NCI-H446 (cell line): ENCODE measurements at regions not wholly inside any gene's neighbourhood (a gene's known extent, or its start where the extent isn't known, plus 50 kb on each side); places are given as distances from the start of the nearest gene placed in this dataset.

Source experiments
- DNase-seq, 2 experiments: peaks; one replicate each; lab custom pipeline; 2025; lab: John Stamatoyannopoulos, UW

- no peak for DNase-seq
Observed at GRCh38 chr1:83725735-83726360, 273.1 kb downstream of the TTLL7 start.

GRCh38 chr1:83718338-83718737 lies 280.6 kb downstream of the TTLL7 start:
- DNase-seq, result no peak

- DNase-seq, result no peak
Observed at GRCh38 chr1:83717785-83718184, 281.1 kb downstream of the TTLL7 start.

- DNase-seq, result no peak
Observed at GRCh38 chr1:83716641-83717040, 282.3 kb downstream of the TTLL7 start.

- DNase-seq, result no peak
Observed at GRCh38 chr1:83715550-83715949, 283.4 kb downstream of the TTLL7 start.

GRCh38 chr1:83709662-83710061 lies 289.3 kb downstream of the TTLL7 start:
- no peak for DNase-seq

GRCh38 chr1:83706354-83706938 lies 292.5 kb downstream of the TTLL7 start:
- DNase-seq, result no peak

GRCh38 chr1:83705091-83705490 lies 293.8 kb downstream of the TTLL7 start:
- no peak for DNase-seq

GRCh38 chr1:83704350-83704749 lies 294.6 kb downstream of the TTLL7 start:
- no peak for DNase-seq

- DNase-seq, result no peak
Observed at GRCh38 chr1:83702356-83702755, 296.6 kb downstream of the TTLL7 start.

GRCh38 chr1:83701355-83701754 lies 297.6 kb downstream of the TTLL7 start:
- DNase-seq, result no peak

- no peak for DNase-seq
Observed at GRCh38 chr1:83698644-83699043, 300.3 kb downstream of the TTLL7 start.

- DNase-seq, result no peak
Observed at GRCh38 chr1:83697961-83698360, 301.0 kb downstream of the TTLL7 start.

- no peak for DNase-seq
Observed at GRCh38 chr1:83697220-83697619, 301.7 kb downstream of the TTLL7 start.

GRCh38 chr1:83694449-83694848 lies 304.5 kb downstream of the TTLL7 start:
- DNase-seq, result no peak

GRCh38 chr1:83693427-83694126 lies 305.4 kb downstream of the TTLL7 start:
- DNase-seq, result no peak

- no peak for DNase-seq
Observed at GRCh38 chr1:83692524-83693381, 306.2 kb downstream of the TTLL7 start.

- DNase-seq, result no peak
Observed at GRCh38 chr1:83691953-83692500, 306.9 kb downstream of the TTLL7 start.

GRCh38 chr1:83689921-83690868 lies 308.7 kb downstream of the TTLL7 start:
- no peak for DNase-seq

GRCh38 chr1:83682132-83682531 lies 316.8 kb downstream of the TTLL7 start:
- DNase-seq, result no peak

- no peak for DNase-seq
Observed at GRCh38 chr1:83676106-83676505, 322.8 kb downstream of the TTLL7 start.
